OCI-LY7 (cell line): ENCODE measurements at regions not wholly inside any gene's neighbourhood (a gene's known extent, or its start where the extent isn't known, plus 50 kb on each side); places are given as distances from the start of the nearest gene placed in this dataset.

Experiments
- EZH2phosphoT487 ChIP-seq: fragments of 200-600 bp; sonication (generic); IDR thresholded peaks from 2 replicates; pipeline ENCODE4 v1.6.1; 2018; ENCODE audit warnings: low read depth, borderline replicate concordance, mild to moderate bottlenecking, mixed run types, antibody characterized with exemption, low read length, moderate library complexity, mixed read lengths
- TF ChIP-seq, protein P1 (sequence below): fragments of 200-600 bp; sonication (generic); conservative IDR thresholded peaks from 2 replicates; pipeline ENCODE4 v1.5.1; 2014; ENCODE audit warnings: mild to moderate bottlenecking, antibody characterized with exemption, low read length, moderate library complexity, mixed read lengths

DNA sequence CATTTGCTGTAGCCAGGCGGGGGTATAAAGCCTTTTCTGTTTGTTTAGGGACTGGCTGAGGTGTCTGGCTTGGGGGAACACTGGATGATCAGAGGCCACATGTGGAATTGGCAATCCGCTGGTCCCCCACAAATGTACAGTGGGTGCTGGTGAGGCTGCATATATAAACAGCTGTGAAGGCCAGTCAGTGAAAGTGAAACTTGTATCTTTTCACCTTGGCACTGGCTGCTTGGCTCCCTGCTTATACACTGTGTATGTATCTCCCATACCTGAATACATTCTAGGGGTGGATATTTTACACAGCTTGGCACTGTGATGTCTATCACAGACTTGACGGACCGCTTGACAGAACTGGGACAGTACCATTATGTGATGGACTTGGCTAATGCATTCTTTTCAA is 246.8 kb upstream of the AVPR1A start:
- TF ChIP-seq, protein P1, sequence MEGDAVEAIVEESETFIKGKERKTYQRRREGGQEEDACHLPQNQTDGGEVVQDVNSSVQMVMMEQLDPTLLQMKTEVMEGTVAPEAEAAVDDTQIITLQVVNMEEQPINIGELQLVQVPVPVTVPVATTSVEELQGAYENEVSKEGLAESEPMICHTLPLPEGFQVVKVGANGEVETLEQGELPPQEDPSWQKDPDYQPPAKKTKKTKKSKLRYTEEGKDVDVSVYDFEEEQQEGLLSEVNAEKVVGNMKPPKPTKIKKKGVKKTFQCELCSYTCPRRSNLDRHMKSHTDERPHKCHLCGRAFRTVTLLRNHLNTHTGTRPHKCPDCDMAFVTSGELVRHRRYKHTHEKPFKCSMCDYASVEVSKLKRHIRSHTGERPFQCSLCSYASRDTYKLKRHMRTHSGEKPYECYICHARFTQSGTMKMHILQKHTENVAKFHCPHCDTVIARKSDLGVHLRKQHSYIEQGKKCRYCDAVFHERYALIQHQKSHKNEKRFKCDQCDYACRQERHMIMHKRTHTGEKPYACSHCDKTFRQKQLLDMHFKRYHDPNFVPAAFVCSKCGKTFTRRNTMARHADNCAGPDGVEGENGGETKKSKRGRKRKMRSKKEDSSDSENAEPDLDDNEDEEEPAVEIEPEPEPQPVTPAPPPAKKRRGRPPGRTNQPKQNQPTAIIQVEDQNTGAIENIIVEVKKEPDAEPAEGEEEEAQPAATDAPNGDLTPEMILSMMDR = no peak
- no peak for TF ChIP-seq EZH2phosphoT487
